ENCODE measurements at regions not wholly inside any gene's neighbourhood (a gene's known extent, or its start where the extent isn't known, plus 50 kb on each side); places are given as distances from the start of the nearest gene placed in this dataset.

DNA sequence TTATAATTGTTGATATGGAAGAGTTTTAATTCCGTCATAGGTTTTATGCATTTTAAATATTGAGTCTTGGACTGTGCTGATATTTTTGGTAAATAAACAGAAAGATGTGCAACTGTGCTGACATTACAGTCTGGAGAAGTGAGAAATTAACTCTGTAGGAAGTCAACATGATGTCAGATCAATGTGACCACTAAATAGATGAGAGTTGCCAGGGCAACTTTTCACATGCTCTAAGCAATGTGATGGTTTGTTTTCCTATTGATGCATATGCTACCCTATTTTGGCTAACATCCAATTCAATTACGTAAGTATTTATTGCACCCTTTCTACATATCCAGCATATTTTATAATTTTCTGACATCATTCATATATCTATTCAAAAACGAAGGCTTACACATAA lies 1109.3 kb downstream of the TSN start (continued):
- TF ChIP-seq, protein P1, sequence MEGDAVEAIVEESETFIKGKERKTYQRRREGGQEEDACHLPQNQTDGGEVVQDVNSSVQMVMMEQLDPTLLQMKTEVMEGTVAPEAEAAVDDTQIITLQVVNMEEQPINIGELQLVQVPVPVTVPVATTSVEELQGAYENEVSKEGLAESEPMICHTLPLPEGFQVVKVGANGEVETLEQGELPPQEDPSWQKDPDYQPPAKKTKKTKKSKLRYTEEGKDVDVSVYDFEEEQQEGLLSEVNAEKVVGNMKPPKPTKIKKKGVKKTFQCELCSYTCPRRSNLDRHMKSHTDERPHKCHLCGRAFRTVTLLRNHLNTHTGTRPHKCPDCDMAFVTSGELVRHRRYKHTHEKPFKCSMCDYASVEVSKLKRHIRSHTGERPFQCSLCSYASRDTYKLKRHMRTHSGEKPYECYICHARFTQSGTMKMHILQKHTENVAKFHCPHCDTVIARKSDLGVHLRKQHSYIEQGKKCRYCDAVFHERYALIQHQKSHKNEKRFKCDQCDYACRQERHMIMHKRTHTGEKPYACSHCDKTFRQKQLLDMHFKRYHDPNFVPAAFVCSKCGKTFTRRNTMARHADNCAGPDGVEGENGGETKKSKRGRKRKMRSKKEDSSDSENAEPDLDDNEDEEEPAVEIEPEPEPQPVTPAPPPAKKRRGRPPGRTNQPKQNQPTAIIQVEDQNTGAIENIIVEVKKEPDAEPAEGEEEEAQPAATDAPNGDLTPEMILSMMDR (IDR thresholded peaks at IDR 0.05; ENCODE audit: control extremely low read depth in 1 of 3, insufficient read depth in 1 of 3, low read depth in 1 of 3, low read length in 3 of 3): no peak
- no peak for TF ChIP-seq PHF8 (conservative IDR thresholded peaks at IDR 0.05; ENCODE audit: low read depth, low read length)
- no peak for TF ChIP-seq BACH1 (IDR thresholded peaks at IDR 0.05; ENCODE audit: low read length)
- TF ChIP-seq CEBPB (IDR thresholded peaks at IDR 0.05; ENCODE audit: low read depth, low read length): no peak
- TF ChIP-seq HDAC2 (IDR thresholded peaks at IDR 0.05; ENCODE audit: borderline replicate concordance in 1 of 2, low read depth in 2 of 2, low read length in 2 of 2): no peak
